Thyroid gland (tissue), 4 donors: ENCODE measurements at regions not wholly inside any gene's neighbourhood (a gene's known extent, or its start where the extent isn't known, plus 50 kb on each side); places are given as distances from the start of the nearest gene placed in this dataset.

Experiments used
- DNase-seq, 2 donors: peaks; one replicate each; pipeline ENCODE4 v3.0.0-alpha.2; 2019
- H3K27ac ChIP-seq, 3 donors: fragments of 200-600 bp; sonication (generic); 1 replicate in 2 of 3; 2 replicates in 1 of 3; pipeline ENCODE4 v1.5.1; 2016 to 2019; ENCODE audit warnings: mild to moderate bottlenecking in 1 of 3, moderate library complexity in 1 of 3
- H3K27me3 ChIP-seq: fragments of 200-600 bp; sonication (generic); one replicate; pipeline ENCODE4 v1.5.1; 2019
- H3K36me3 ChIP-seq, 2 donors: fragments of 200-600 bp; sonication (generic); one replicate each; pipeline ENCODE4 v1.5.1; 2016 to 2019
- H3K4me1 ChIP-seq, 2 donors: fragments of 200-600 bp; sonication (generic); one replicate each; pipeline ENCODE4 v1.5.1; 2017 to 2019
- H3K4me3 ChIP-seq, 3 donors: fragments of 200-600 bp; sonication (generic); replicated peaks in 1 of 3; 1 replicate in 2 of 3; 2 replicates in 1 of 3; pipeline ENCODE4 v1.5.1; 2016; ENCODE audit warnings: mild to moderate bottlenecking in 1 of 3
- H3K9me3 ChIP-seq: fragments of 200-600 bp; sonication (generic); one replicate; pipeline ENCODE4 v1.5.1; 2017
- CTCF ChIP-seq, 6 experiments: fragments of 200-600 bp in 3 of 6; fragments of 450-650 bp in 3 of 6; sonication (generic) in 3 of 6; IDR thresholded peaks; one replicate each; pipeline ENCODE4 v1.5.1; 2016 to 2019; ENCODE audit warnings: antibody characterized with exemption in 6 of 6, mild to moderate bottlenecking in 2 of 6, inconsistent platforms in 1 of 6, moderate library complexity in 1 of 6
- POLR2A ChIP-seq, 2 donors: fragments of 450-650 bp; IDR thresholded peaks; one replicate each; pipeline ENCODE4 v1.6.1; 2017; ENCODE audit warnings: antibody characterized with exemption in 2 of 2, mild to moderate bottlenecking in 2 of 2, moderate library complexity in 1 of 2
- WGBS, 2 donors: methylation state at CpG; one replicate each; pipeline ENCODE4 v1.1.5; 2017; 5-methylcytosine and 5-hydroxymethylcytosine counted together
- intact Hi-C: fragments of 100-400 bp; cut with DNase I; formaldehyde crosslinking; loops from one replicate; pipeline ENCODE4 v1.15.1; 2023

- H3K4me1 ChIP-seq, result no peaks in the 10 kb centered on the region
Measured at GRCh38 chr4:13302876-13303275, 181.3 kb downstream of the RAB28 start.

DNA sequence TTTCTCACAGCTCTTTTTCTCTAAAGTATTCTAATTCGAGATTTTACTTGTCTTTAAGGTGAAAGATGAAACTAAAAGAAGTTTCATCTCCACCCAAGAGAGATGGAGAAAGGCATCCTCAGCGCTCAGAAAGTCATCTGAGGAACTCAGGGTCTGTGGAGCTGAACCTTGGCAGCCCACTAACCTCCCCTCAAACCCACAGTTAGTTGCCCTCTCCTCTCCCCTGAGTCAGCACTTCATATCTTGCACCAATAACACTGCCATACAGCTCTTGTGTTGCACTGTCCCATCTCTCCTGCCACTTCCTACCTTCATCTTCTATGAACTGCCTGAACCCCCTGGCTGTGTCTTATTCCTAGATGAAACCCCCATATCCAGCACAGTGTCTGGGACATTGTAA is 184.8 kb downstream of the RAB28 start:
- 88 to 91% methylated on average over 2 of the region's 2 CpGs for WGBS, 2 donors
- intact Hi-C loops, result no loop called here
- no peak overlapping the region for H3K4me3 ChIP-seq
- DNase-seq, result no peak
- TF ChIP-seq POLR2A (IDR thresholded peaks at IDR 0.05) (no peak), CTCF (IDR thresholded peaks at IDR 0.05) (no peak)
- H3K9me3 ChIP-seq, result no peaks in the 10 kb centered on the region
- H3K4me1 ChIP-seq, result no peaks in the 10 kb centered on the region
- H3K27me3 ChIP-seq, result no peaks in the 10 kb centered on the region
- no peak overlapping the region for H3K27ac ChIP-seq
- H3K36me3 ChIP-seq, result no peaks in the 10 kb centered on the region

More at GRCh38 chr4:13302876-13303275, 181.3 kb downstream of the RAB28 start:
- Histone ChIP-seq H3K4me3 (no peak overlapping the region), H3K27me3 (no peaks in the 10 kb centered on the region), H3K27ac (no peak overlapping the region), H3K36me3 (no peaks in the 10 kb centered on the region), H3K9me3 (no peaks in the 10 kb centered on the region)
- WGBS, 2 donors, result 69 to 74% methylated on average over 2 of the region's 2 CpGs
- intact Hi-C loops, result no loop called here
- no peak for TF ChIP-seq CTCF (IDR thresholded peaks at IDR 0.05)
- TF ChIP-seq POLR2A (IDR thresholded peaks at IDR 0.05), result no peak
- no peak for DNase-seq

DNA sequence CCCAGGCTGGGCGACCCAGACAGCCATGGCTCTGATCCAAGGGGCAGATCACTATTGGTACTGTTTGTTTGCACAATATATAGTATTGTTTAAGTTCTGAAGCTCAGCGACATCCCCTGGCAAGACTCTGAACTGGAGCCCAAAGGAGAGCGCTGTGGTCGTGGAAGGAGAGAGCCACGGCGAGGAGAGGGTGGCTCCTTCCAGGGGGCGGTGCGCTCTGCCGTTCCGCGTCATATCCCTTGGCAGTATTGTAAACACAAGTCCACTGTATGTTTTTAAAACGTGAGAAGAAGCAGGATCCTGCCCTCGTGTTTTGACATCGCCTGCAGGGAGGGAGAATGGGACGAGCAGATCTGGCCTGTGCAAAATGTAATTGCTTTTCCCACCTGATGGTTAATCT is 185.5 kb downstream of the RAB28 start:
- H3K27me3 ChIP-seq, result no peaks in the 10 kb centered on the region
- TF ChIP-seq POLR2A (IDR thresholded peaks at IDR 0.05) (no peak), CTCF (IDR thresholded peaks at IDR 0.05) (no peak)
- no peak overlapping the region for H3K4me3 ChIP-seq
- no peaks in the 10 kb centered on the region for H3K4me1 ChIP-seq
- no peaks in the 10 kb centered on the region for H3K36me3 ChIP-seq
- H3K9me3 ChIP-seq, result no peaks in the 10 kb centered on the region
- H3K27ac ChIP-seq, result no peak overlapping the region
- 80% methylated on average over 15 of the region's 15 CpGs for WGBS, 2 donors
- no peak for DNase-seq
- intact Hi-C loops, result no loop called here

DNA sequence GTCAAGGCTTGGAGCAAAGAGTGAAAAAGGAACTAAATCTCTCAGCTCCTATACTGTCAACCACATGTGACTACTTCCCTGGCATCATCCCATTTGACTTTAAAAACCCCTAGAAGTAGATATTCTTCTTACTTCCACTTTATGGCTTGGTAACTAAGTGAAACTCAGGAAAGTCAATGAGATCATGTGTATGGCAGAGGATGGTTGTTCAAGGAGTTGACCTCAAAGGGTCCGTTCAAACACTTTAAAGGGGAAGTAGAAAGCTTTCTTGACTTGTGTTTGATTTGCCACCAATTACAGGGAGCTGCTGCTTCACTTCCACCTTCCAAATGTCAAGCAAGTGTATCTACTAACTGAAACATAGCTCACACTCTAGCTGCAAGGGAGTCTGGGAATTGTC is 187.2 kb downstream of the RAB28 start:
- Histone ChIP-seq H3K27me3 (no peaks in the 10 kb centered on the region), H3K4me1 (no peaks in the 10 kb centered on the region), H3K4me3 (no peak overlapping the region), H3K9me3 (no peaks in the 10 kb centered on the region), H3K36me3 (no peaks in the 10 kb centered on the region), H3K27ac (no peak overlapping the region)
- intact Hi-C loops, result no loop called here
- DNase-seq, result no peak
- TF ChIP-seq POLR2A (IDR thresholded peaks at IDR 0.05) (no peak), CTCF (IDR thresholded peaks at IDR 0.05) (no peak)
- 96 to 97% methylated on average over 1 of the region's 1 CpG for WGBS, 2 donors

GRCh38 chr4:13294961-13295605 is 189.1 kb downstream of the RAB28 start:
- Histone ChIP-seq H3K4me3 (no peak overlapping the region), H3K4me1 (peaks cover 0 to 1% of the 10 kb centered on the region in 2 donors), H3K36me3 (no peaks in the 10 kb centered on the region), H3K27me3 (no peaks in the 10 kb centered on the region), H3K27ac (no peak overlapping the region), H3K9me3 (no peaks in the 10 kb centered on the region)
- intact Hi-C loops, result no loop called here
- DNase-seq, result no peak
- TF ChIP-seq POLR2A (IDR thresholded peaks at IDR 0.05), result no peak
- TF ChIP-seq CTCF (IDR thresholded peaks at IDR 0.05), result no peak
- WGBS, 2 donors, result 82 to 88% methylated on average over 5 of the region's 5 CpGs
